GM12892 (cell line): ENCODE measurements at regions not wholly inside any gene's neighbourhood (a gene's known extent, or its start where the extent isn't known, plus 50 kb on each side); places are given as distances from the start of the nearest gene placed in this dataset.

Experiments
- POLR2A ChIP-seq: IDR thresholded peaks from 2 replicates; pipeline ENCODE4 v1.6.1; 2011; ENCODE audit warnings: low read depth, low read length, control low read depth
- POLR2AphosphoS5 ChIP-seq: IDR thresholded peaks from 2 replicates; pipeline ENCODE4 v1.6.1; 2011; ENCODE audit warnings: low read depth, low read length, control low read depth

GRCh38 chr7:110382736-110383135 is 708.2 kb upstream of the LRRN3 start:
- TF ChIP-seq POLR2AphosphoS5 (no peak), POLR2A (no peak)
